ENCODE measurements at regions not wholly inside any gene's neighbourhood (a gene's known extent, or its start where the extent isn't known, plus 50 kb on each side); places are given as distances from the start of the nearest gene placed in this dataset.
A peak's percentile ranks its signal among the peaks of the same experiment; 100 is the strongest.

DNA sequence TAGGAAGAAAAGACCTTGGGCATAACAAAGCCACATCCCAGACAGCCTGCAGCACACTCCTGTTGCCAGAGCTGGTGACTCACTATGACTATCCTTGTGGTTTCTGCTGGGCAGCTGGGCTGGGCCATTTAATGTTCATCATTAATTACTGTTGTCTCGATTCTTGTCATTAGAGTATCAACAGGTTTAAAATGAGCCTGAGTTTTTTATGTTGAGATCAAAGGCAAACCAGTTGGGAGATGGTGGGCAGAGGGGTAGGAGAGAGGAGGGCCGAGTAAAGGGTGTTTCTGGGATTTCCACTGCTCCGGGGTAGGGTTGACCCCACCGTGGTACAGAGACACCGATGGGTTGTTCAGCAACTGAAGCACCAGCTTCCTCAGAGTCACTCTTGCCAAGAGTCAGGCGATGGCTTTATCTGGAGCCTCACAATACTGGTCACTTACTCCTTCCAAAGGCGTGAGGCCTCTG, 128.7 kb upstream of the LYZL1 start:
- Histone ChIP-seq H3K4me1 (ENCODE audit: insufficient read depth) (peaks cover 8% of the 10 kb centered on the region; the same call in 1 of the 2 replicates), H3F3A (replicated peaks; ENCODE audit: low read depth) (peaks cover 8% of the 10 kb centered on the region; the same call in 1 of the 2 replicates), H3K9me2 (ENCODE audit: insufficient read depth) (peaks cover 24% of the 10 kb centered on the region), H3K27ac (ENCODE audit: low read depth) (peak overlapping the region; percentile 92), H3K27me3 (ENCODE audit: insufficient read depth) (no peaks in the 10 kb centered on the region), H2AFZ (no peak overlapping the region), H3K79me2 (replicated peaks; ENCODE audit: insufficient read depth) (no peaks in the 10 kb centered on the region), H3K4me3 (no peak overlapping the region), H3K4me2 (0 out of 2 replicates have a peak overlapping the region, but pooled peaks have one; percentile 3), H4K20me1 (replicated peaks; ENCODE audit: insufficient read depth) (no peaks in the 10 kb centered on the region), H3K36me3 (ENCODE audit: insufficient read depth) (peaks cover 1% of the 10 kb centered on the region; the same call in 1 of the 2 replicates)
- Mint-ChIP-seq H3K4me1 (peaks cover 19% of the 10 kb centered on the region), H3K36me3 (ENCODE audit: low read depth) (peaks cover 27% of the 10 kb centered on the region), H3K27me3 (ENCODE audit: insufficient read depth, low read depth, poor library complexity) (peaks cover 4% of the 10 kb centered on the region), H3K9me3 (peaks cover 31% of the 10 kb centered on the region), H3K4me3 (no peak overlapping the region), H3K27ac (peak overlapping the region; percentile 75)
- TF ChIP-seq CREB1 (CRISPR knock-in tag; IDR thresholded peaks at IDR 0.05; ENCODE audit: low read depth) (no peak), NANOG (IDR thresholded peaks at IDR 0.05; ENCODE audit: borderline replicate concordance) (no peak), STAT1 (IDR thresholded peaks at IDR 0.05; ENCODE audit: unreplicated experiment) (no peak)
- TF ChIP-seq, protein P1, sequence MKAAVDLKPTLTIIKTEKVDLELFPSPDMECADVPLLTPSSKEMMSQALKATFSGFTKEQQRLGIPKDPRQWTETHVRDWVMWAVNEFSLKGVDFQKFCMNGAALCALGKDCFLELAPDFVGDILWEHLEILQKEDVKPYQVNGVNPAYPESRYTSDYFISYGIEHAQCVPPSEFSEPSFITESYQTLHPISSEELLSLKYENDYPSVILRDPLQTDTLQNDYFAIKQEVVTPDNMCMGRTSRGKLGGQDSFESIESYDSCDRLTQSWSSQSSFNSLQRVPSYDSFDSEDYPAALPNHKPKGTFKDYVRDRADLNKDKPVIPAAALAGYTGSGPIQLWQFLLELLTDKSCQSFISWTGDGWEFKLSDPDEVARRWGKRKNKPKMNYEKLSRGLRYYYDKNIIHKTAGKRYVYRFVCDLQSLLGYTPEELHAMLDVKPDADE (IDR thresholded peaks at IDR 0.05), result no peak
- TF ChIP-seq, protein P2, sequence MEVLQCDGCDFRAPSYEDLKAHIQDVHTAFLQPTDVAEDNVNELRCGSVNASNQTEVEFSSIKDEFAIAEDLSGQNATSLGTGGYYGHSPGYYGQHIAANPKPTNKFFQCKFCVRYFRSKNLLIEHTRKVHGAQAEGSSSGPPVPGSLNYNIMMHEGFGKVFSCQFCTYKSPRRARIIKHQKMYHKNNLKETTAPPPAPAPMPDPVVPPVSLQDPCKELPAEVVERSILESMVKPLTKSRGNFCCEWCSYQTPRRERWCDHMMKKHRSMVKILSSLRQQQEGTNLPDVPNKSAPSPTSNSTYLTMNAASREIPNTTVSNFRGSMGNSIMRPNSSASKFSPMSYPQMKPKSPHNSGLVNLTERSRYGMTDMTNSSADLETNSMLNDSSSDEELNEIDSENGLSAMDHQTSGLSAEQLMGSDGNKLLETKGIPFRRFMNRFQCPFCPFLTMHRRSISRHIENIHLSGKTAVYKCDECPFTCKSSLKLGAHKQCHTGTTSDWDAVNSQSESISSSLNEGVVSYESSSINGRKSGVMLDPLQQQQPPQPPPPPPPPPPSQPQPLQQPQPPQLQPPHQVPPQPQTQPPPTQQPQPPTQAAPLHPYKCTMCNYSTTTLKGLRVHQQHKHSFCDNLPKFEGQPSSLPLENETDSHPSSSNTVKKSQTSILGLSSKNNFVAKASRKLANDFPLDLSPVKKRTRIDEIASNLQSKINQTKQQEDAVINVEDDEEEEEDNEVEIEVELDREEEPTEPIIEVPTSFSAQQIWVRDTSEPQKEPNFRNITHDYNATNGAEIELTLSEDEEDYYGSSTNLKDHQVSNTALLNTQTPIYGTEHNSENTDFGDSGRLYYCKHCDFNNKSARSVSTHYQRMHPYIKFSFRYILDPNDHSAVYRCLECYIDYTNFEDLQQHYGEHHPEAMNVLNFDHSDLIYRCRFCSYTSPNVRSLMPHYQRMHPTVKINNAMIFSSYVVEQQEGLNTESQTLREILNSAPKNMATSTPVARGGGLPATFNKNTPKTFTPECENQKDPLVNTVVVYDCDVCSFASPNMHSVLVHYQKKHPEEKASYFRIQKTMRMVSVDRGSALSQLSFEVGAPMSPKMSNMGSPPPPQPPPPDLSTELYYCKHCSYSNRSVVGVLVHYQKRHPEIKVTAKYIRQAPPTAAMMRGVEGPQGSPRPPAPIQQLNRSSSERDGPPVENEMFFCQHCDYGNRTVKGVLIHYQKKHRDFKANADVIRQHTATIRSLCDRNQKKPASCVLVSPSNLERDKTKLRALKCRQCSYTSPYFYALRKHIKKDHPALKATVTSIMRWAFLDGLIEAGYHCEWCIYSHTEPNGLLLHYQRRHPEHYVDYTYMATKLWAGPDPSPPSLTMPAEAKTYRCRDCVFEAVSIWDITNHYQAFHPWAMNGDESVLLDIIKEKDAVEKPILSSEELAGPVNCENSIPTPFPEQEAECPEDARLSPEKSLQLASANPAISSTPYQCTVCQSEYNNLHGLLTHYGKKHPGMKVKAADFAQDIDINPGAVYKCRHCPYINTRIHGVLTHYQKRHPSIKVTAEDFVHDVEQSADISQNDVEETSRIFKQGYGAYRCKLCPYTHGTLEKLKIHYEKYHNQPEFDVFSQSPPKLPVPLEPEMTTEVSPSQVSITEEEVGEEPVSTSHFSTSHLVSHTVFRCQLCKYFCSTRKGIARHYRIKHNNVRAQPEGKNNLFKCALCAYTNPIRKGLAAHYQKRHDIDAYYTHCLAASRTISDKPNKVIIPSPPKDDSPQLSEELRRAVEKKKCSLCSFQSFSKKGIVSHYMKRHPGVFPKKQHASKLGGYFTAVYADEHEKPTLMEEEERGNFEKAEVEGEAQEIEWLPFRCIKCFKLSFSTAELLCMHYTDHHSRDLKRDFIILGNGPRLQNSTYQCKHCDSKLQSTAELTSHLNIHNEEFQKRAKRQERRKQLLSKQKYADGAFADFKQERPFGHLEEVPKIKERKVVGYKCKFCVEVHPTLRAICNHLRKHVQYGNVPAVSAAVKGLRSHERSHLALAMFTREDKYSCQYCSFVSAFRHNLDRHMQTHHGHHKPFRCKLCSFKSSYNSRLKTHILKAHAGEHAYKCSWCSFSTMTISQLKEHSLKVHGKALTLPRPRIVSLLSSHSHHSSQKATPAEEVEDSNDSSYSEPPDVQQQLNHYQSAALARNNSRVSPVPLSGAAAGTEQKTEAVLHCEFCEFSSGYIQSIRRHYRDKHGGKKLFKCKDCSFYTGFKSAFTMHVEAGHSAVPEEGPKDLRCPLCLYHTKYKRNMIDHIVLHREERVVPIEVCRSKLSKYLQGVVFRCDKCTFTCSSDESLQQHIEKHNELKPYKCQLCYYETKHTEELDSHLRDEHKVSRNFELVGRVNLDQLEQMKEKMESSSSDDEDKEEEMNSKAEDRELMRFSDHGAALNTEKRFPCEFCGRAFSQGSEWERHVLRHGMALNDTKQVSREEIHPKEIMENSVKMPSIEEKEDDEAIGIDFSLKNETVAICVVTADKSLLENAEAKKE (CRISPR knock-in tag; IDR thresholded peaks at IDR 0.05), result peak; percentile 27; the same call in 1 of the 2 replicates
- TF ChIP-seq, protein P3, sequence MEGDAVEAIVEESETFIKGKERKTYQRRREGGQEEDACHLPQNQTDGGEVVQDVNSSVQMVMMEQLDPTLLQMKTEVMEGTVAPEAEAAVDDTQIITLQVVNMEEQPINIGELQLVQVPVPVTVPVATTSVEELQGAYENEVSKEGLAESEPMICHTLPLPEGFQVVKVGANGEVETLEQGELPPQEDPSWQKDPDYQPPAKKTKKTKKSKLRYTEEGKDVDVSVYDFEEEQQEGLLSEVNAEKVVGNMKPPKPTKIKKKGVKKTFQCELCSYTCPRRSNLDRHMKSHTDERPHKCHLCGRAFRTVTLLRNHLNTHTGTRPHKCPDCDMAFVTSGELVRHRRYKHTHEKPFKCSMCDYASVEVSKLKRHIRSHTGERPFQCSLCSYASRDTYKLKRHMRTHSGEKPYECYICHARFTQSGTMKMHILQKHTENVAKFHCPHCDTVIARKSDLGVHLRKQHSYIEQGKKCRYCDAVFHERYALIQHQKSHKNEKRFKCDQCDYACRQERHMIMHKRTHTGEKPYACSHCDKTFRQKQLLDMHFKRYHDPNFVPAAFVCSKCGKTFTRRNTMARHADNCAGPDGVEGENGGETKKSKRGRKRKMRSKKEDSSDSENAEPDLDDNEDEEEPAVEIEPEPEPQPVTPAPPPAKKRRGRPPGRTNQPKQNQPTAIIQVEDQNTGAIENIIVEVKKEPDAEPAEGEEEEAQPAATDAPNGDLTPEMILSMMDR (conservative IDR thresholded peaks at IDR 0.05; ENCODE audit: low read depth in 2 of 2), result no peak
- DNase-seq (ENCODE audit: low spot score) (peak; percentile 44), ATAC-seq (peak; percentile 82)

All from GM23338 (cell line).